SU-DHL-6 (cell line): ENCODE measurements at regions not wholly inside any gene's neighbourhood (a gene's known extent, or its start where the extent isn't known, plus 50 kb on each side); places are given as distances from the start of the nearest gene placed in this dataset.

Source experiments
- CTCF ChIP-seq: fragments of 200-600 bp; sonication (generic); IDR thresholded peaks from one replicate; pipeline ENCODE4 v1.5.1; 2017; ENCODE audit warnings: antibody characterized with exemption, mild to moderate bottlenecking, low read length, moderate library complexity; ENCODE audit not compliant: insufficient read depth, poor library complexity, severe bottlenecking
- EZH2phosphoT487 ChIP-seq: fragments of 200-600 bp; sonication (generic), shearing (Covaris generic); conservative IDR thresholded peaks from 2 replicates; pipeline ENCODE4 v1.6.1; 2018; ENCODE audit warnings: mild to moderate bottlenecking, antibody characterized with exemption, low read length, moderate library complexity, mixed read lengths

- TF ChIP-seq CTCF: no peak
- no peak for TF ChIP-seq EZH2phosphoT487
These were observed 350.8 kb upstream of the C2CD4B start for GRCh38 chr15:62515696-62516395.
